GM21717 (cell line): ENCODE measurements at regions not wholly inside any gene's neighbourhood (a gene's known extent, or its start where the extent isn't known, plus 50 kb on each side); places are given as distances from the start of the nearest gene placed in this dataset.

Experiments used
- ATAC-seq: cut with Tn5 transposase; IDR thresholded peaks from one replicate; pipeline ENCODE4 v1.9.1; 2021; ENCODE audit warnings: mild to moderate bottlenecking, moderate library complexity; ENCODE audit not compliant: unreplicated experiment

- ATAC-seq: no peak
Measured at GRCh38 chr3:159439346-159439745, 549.3 kb upstream of the IL12A start.

- no peak for ATAC-seq
Measured at GRCh38 chr3:159441279-159441678, 547.4 kb upstream of the IL12A start.

DNA sequence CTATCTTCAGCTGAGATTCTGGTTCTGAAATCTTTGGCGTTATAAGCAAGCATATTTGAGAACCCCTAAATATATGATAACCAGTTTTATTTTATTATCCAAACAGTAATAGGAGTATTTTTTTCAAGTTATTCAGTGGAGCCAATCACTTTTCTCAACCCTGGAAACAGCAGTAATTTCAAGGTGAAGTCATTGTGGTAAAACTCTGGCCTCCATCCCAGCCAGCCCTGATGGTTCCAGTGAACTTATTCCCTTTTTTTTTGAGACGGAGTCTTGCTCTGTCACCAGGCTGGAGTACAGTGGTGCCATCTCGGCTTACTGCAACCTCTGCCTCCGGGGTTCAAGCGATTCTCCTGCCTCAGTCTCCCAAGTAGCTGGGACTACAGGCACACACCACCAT, 545.4 kb upstream of the IL12A start:
- ATAC-seq: no peak

- ATAC-seq: no peak
Measured at GRCh38 chr3:159447841-159448240, 540.8 kb upstream of the IL12A start.

DNA sequence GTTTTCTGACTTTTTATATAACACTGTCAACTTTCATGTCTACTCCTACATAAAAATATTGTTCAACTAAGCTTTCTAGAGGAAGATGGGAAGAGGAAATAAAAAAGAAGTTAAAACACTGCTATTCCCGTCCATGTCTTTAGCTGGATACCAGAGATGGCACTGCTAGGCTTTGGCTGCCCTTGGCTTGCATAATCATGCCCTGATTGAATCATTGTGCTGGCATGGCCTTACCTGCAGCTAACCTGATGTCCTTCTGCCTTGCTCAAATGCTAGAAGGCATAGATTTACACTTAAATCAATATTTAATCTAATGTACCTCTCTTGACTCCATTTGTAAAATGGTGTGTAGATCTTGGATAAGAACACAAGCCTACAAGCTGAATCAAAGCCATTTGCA, 539.7 kb upstream of the IL12A start:
- ATAC-seq: no peak

DNA sequence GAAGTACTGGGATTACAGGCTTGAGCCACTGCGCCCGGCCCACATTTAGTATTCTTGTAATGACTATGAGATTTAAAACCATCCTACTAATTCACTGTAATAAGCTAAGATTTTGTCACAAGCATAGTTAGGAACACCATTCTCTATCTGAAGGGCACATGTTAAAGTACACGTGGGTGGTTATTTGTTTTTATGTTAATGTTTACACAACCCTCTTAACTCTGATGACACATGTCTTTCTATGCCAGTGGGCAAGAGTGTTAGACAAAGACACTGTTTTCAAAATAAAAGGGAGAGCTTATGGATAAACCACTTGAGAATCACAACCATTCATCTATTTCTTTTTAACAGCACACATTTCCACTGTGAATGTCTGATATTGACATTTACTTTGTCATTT, 537.6 kb upstream of the IL12A start:
- no peak for ATAC-seq

- ATAC-seq: no peak
Measured at GRCh38 chr3:159451482-159451881, 537.2 kb upstream of the IL12A start.

DNA sequence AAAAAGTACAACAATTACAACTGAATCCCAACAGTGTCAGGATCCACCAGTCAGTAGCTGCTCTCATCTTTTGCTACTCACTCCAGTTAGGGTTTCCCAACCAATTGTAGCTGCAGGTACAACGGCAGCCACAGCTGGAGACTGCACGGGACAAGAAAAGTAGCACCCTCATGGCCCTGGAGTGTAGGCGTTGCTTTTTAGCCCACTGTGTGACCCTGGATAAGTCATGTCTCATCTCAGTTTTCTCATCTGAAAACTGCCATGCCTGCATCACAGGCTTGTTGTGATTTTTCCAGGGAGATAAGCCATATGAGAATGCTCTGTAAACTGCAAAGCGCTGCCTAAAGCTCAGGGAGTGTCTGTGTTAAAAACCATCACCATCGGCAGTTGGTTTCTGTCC, 535.6 kb upstream of the IL12A start:
- ATAC-seq: no peak

DNA sequence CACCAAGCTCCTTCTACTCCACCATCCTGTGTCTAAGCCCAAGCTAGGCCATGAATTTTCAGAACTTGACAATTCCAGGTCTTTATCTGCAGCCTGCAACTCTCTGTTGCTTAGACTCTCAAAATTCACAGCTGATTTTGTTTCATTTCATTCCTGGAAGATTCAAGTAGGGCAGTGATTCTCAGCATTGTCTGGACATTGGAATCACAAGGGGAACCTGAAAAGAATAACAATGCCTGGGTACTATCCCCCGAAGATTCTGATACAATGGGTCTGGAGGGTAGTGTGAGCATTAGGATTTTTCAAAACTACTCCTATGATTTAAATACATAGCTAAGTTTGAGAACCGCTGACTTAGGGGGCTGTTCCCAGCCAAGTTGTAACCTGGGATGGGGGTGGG, 534.7 kb upstream of the IL12A start:
- no peak for ATAC-seq

GRCh38 chr3:159455741-159456181, 532.9 kb upstream of the IL12A start:
- no peak for ATAC-seq

- no peak for ATAC-seq
Measured at GRCh38 chr3:159458010-159458409, 530.6 kb upstream of the IL12A start.

DNA sequence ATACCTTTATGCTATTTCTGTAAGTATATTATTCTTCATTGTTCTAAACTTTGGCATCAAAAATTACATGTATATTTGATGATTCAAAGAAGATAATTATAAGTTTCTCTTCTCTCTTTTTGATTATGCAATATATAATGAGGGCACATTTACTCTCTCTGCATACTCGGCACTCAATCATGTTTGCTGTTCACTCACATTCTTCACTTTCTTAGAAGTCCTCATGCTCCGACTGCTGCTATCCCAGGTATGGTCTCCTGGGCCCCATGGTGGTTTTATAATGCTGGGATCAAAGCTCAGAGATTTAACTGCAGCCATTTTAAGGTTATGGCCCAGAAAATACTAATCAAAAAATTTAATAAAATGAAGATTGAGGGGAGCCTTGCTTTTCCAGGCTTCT, 529.7 kb upstream of the IL12A start:
- ATAC-seq: no peak

DNA sequence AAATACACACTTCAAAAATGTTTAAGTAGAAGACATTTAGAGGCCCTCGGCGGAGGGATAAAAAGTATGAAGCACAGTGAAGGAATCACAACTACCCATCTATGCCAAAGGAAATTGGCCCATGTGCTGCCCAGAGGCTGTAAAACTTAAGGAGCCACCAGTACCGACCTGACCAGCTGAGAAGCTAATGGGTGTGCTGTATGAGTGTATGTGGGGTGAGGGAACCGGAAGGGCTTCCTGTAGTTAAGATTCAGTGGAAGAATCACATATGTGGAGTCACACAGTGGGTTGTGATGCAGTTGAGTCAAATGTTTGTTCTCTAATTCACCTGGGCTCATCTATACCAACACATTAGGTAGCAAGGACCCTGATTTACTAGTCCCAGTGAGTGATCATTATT, 516.0 kb upstream of the IL12A start:
- no peak for ATAC-seq

- ATAC-seq: no peak
Measured at GRCh38 chr3:159473206-159473605, 515.4 kb upstream of the IL12A start.

GRCh38 chr3:159480046-159480445, 508.6 kb upstream of the IL12A start:
- no peak for ATAC-seq

- ATAC-seq: no peak
Measured at GRCh38 chr3:159482241-159482993, 506.2 kb upstream of the IL12A start.

- ATAC-seq: no peak
Measured at GRCh38 chr3:159482994-159483367, 505.7 kb upstream of the IL12A start.

- ATAC-seq: no peak
Measured at GRCh38 chr3:159486580-159486979, 502.1 kb upstream of the IL12A start.

DNA sequence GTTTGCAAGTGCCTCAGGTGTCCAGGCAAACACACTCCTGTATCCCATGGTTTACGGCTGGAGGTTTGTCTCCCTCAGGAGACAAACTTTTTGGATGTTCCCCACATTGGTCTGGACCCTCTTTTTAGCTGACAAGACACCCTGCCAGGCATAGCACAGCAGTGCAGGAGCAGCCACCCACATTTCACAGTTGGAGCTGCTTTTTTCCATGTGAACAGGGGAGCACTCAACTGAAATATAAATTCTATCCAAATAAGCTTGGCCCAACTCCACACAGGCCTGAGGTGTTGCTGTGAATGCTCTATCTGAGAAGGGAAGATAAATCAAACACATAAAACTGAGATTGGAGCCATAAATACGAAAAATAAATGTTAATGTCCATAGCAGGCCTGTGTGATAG, 501.3 kb upstream of the IL12A start:
- no peak for ATAC-seq

DNA sequence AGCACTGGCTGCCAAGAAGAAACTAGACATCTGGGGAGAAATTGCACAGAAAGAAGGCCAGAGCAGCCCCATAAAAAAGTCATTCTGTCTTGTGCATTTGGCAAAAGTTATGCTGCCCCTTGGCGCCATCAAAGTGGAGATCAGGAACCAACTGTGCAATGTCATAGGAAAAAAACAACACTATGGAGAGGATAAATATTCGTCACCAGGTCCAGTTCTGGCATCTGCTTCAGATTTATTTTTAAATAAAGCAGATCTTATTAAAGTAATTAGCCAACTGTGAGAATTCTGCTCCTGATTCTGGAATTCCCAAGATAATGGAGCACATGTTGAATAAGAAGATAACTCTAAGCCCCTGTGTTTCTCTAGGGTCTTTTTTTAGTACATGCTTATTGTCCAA, 500.0 kb upstream of the IL12A start:
- ATAC-seq: no peak

DNA sequence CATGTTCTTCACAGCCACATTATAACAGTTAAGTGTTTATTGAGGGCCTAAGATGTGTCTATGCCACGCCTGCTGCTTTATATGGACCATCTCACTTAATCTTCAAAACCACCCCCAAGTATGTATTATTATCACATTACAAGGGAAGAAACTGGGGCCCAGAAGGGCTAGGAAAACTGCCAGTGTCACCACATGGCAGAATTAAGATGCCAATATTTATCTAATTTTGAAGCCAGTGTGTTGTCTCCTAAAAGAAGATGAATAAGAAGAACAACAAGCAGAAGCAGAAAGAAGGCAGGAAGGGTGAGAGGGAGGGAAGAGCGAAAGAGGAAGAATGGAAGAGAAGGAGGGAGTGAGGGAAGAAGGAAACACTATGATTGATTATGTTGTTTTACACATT, 491.3 kb upstream of the IL12A start:
- no peak for ATAC-seq

DNA sequence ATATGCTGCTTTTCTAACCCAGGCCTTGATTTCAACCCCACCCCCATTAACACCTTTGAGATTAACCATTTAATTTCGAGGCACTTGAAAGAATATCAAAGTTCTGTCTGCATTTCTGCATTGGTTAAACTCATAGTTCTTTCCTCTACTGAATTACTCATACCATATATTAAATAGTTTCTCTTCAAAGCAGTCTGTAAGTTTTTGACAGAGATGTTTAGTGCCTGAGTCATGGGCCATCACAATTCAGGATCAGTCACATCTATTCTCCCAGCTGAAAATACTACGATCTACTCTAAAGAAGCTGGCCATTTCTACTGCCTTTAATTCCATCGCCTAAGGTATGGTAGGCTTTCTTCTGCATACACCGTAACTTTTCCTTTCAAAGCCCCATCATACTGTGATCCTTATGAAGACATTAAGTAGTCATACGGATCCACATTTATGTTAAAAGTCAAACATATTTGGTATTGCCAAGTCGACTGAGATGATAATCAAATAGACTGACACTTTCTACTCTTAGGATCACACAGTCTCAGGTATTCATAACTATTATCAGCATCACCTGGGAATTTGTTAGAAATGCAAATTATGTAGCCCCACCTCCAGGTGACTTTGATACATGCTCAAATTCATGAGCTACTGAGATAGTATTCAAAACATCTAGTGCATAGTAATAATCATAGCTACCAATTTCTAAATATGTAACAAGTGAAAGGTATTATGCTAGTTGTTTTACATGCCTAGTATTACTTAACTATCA, 489.4 kb upstream of the IL12A start:
- no peak for ATAC-seq

DNA sequence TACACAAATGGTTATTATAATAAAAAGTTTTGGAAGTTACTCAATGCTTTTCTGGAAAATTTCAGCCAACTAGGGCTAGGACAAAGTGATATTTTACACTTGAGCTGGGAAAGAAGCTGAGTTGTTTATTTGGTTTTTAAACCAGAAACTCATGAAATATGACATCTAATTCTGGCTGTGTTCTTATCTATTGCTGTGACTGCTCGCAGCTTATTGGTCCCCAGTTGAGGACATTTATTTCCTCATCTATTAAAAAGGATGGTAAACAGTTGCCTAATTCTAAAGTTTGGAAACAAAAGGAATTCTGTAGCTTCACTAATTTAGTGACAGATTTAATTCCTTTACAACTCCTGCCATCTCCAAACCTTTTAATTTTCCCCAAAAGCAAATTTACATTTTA, 487.6 kb upstream of the IL12A start:
- no peak for ATAC-seq
